DOHH2 (cell line): ENCODE measurements at regions not wholly inside any gene's neighbourhood (a gene's known extent, or its start where the extent isn't known, plus 50 kb on each side); places are given as distances from the start of the nearest gene placed in this dataset.

ENCODE experiments used
- H3F3A ChIP-seq: fragments of 200-600 bp; sonication (generic), shearing (Covaris generic); 2 replicates; pipeline ENCODE4 v1.6.0; 2016; ENCODE audit warnings: antibody characterized with exemption, mild to moderate bottlenecking; ENCODE audit not compliant: control insufficient read depth, insufficient read depth
- H3K27ac ChIP-seq: fragments of 200-600 bp; sonication (generic); 2 replicates; pipeline ENCODE4 v1.5.1; 2014; ENCODE audit warnings: low read depth, mild to moderate bottlenecking, low read length, moderate library complexity
- H3K27me3 ChIP-seq: fragments of 200-600 bp; sonication (generic); 2 replicates; pipeline ENCODE4 v1.6.1; 2014; ENCODE audit warnings: mild to moderate bottlenecking, low read length, mixed read lengths; ENCODE audit not compliant: control insufficient read depth
- H3K36me3 ChIP-seq: fragments of 200-600 bp; sonication (generic); 2 replicates; pipeline ENCODE4 v1.6.1; 2014; ENCODE audit warnings: mild to moderate bottlenecking, low read length, moderate library complexity, mixed read lengths; ENCODE audit not compliant: control insufficient read depth
- H3K4me1 ChIP-seq: fragments of 200-600 bp; sonication (generic); 2 replicates; pipeline ENCODE4 v1.6.1; 2014; ENCODE audit warnings: mild to moderate bottlenecking, low read length, mixed read lengths; ENCODE audit not compliant: control insufficient read depth
- H3K4me2 ChIP-seq: fragments of 200-600 bp; sonication (generic); 2 replicates; pipeline ENCODE4 v1.6.0; 2014; ENCODE audit warnings: mild to moderate bottlenecking, low read length, moderate library complexity
- H3K4me3 ChIP-seq: fragments of 200-600 bp; sonication (generic); 2 replicates; pipeline ENCODE4 v1.5.1; 2014; ENCODE audit warnings: mild to moderate bottlenecking, low read length, mixed read lengths
- H3K79me2 ChIP-seq: fragments of 200-600 bp; sonication (generic); 2 replicates; pipeline ENCODE4 v1.6.1; 2014; ENCODE audit warnings: mild to moderate bottlenecking, low read length, mixed read lengths; ENCODE audit not compliant: control insufficient read depth
- H3K9me2 ChIP-seq: fragments of 200-600 bp; sonication (generic); replicated peaks from 2 replicates; pipeline ENCODE4 v1.6.1; 2014; ENCODE audit warnings: mild to moderate bottlenecking, low read length, mixed read lengths; ENCODE audit not compliant: control insufficient read depth
- H3K9me3 ChIP-seq: fragments of 200-600 bp; sonication (generic); 2 replicates; pipeline ENCODE4 v1.6.1; 2014; ENCODE audit warnings: antibody characterized with exemption, low read length, mixed read lengths; ENCODE audit not compliant: control insufficient read depth, insufficient read depth
- H4K20me1 ChIP-seq: fragments of 200-600 bp; sonication (generic); 2 replicates; pipeline ENCODE4 v1.6.0; 2014; ENCODE audit warnings: low read depth, mild to moderate bottlenecking, antibody characterized with exemption, low read length, moderate library complexity; ENCODE audit not compliant: control insufficient read depth, insufficient read depth
- CTCF ChIP-seq: fragments of 200-600 bp; sonication (generic); IDR thresholded peaks from one replicate; pipeline ENCODE4 v1.5.1; 2014; ENCODE audit warnings: antibody characterized with exemption, mild to moderate bottlenecking, low read depth, low read length; ENCODE audit not compliant: poor library complexity, severe bottlenecking
- EZH2phosphoT487 ChIP-seq: fragments of 200-600 bp; sonication (generic); IDR thresholded peaks from 2 replicates; pipeline ENCODE4 v1.6.1; 2017; ENCODE audit warnings: borderline replicate concordance, mild to moderate bottlenecking, antibody characterized with exemption, low read length, moderate library complexity, mixed read lengths

GRCh38 chr17:73711916-73712315, 67.7 kb upstream of the SDK2 start:
- no peak overlapping the region for H3K27ac ChIP-seq
- peaks cover 33% of the 10 kb centered on the region for H3K4me1 ChIP-seq
- H3K27me3 ChIP-seq: peaks cover 5% of the 10 kb centered on the region
- no peaks in the 10 kb centered on the region for H3K9me2 ChIP-seq
- H3K79me2 ChIP-seq: no peaks in the 10 kb centered on the region
- peak overlapping the region; percentile 86 for H3K4me2 ChIP-seq
- H3K4me3 ChIP-seq: peak overlapping the region; percentile 64
- no peaks in the 10 kb centered on the region for H3F3A ChIP-seq
- no peaks in the 10 kb centered on the region for H3K36me3 ChIP-seq
- no peaks in the 10 kb centered on the region for H4K20me1 ChIP-seq
- H3K9me3 ChIP-seq: no peaks in the 10 kb centered on the region
- TF ChIP-seq CTCF (no peak), EZH2phosphoT487 (no peak)

GRCh38 chr17:73713136-73713535, 68.9 kb upstream of the SDK2 start:
- Histone ChIP-seq H3K9me3 (no peaks in the 10 kb centered on the region), H3K4me3 (no peak overlapping the region), H3K79me2 (no peaks in the 10 kb centered on the region), H4K20me1 (no peaks in the 10 kb centered on the region), H3K27me3 (peaks cover 5% of the 10 kb centered on the region), H3K4me1 (peaks cover 33% of the 10 kb centered on the region), H3K9me2 (no peaks in the 10 kb centered on the region), H3K36me3 (no peaks in the 10 kb centered on the region), H3K27ac (no peak overlapping the region), H3F3A (no peaks in the 10 kb centered on the region), H3K4me2 (no peak overlapping the region)
- no peak for TF ChIP-seq CTCF
- no peak for TF ChIP-seq EZH2phosphoT487

- Histone ChIP-seq H3K4me3 (no peak overlapping the region), H3K4me2 (peak overlapping the region; percentile 5; the same call in 1 of the 2 replicates), H3K27ac (no peak overlapping the region), H4K20me1 (no peaks in the 10 kb centered on the region), H3K9me2 (no peaks in the 10 kb centered on the region), H3F3A (no peaks in the 10 kb centered on the region), H3K79me2 (no peaks in the 10 kb centered on the region), H3K9me3 (no peaks in the 10 kb centered on the region), H3K4me1 (peaks cover 31% of the 10 kb centered on the region), H3K36me3 (no peaks in the 10 kb centered on the region), H3K27me3 (no peaks in the 10 kb centered on the region; the same call in 1 of the 2 replicates)
- TF ChIP-seq CTCF (no peak), EZH2phosphoT487 (no peak)
These were observed 71.5 kb upstream of the SDK2 start for GRCh38 chr17:73715769-73716168.

- Histone ChIP-seq H3K9me2 (no peaks in the 10 kb centered on the region), H3K36me3 (no peaks in the 10 kb centered on the region), H3K9me3 (no peaks in the 10 kb centered on the region), H3K4me3 (no peak overlapping the region), H3K79me2 (no peaks in the 10 kb centered on the region), H3K4me1 (peaks cover 21% of the 10 kb centered on the region), H3K4me2 (no peak overlapping the region), H4K20me1 (no peaks in the 10 kb centered on the region), H3K27ac (no peak overlapping the region), H3F3A (no peaks in the 10 kb centered on the region), H3K27me3 (no peaks in the 10 kb centered on the region; the same call in 1 of the 2 replicates)
- no peak for TF ChIP-seq EZH2phosphoT487
- no peak for TF ChIP-seq CTCF
These were observed 73.4 kb upstream of the SDK2 start for GRCh38 chr17:73717690-73718089.
